HG03066 (cell line): ENCODE measurements at regions not wholly inside any gene's neighbourhood (a gene's known extent, or its start where the extent isn't known, plus 50 kb on each side); places are given as distances from the start of the nearest gene placed in this dataset.
A peak's percentile ranks its signal among the peaks of the same experiment; 100 is the strongest.

Source experiments
- ATAC-seq: cut with Tn5 transposase; IDR thresholded peaks from one replicate; pipeline ENCODE4 v1.9.1; 2021; ENCODE audit warnings: low read depth; ENCODE audit not compliant: unreplicated experiment

DNA sequence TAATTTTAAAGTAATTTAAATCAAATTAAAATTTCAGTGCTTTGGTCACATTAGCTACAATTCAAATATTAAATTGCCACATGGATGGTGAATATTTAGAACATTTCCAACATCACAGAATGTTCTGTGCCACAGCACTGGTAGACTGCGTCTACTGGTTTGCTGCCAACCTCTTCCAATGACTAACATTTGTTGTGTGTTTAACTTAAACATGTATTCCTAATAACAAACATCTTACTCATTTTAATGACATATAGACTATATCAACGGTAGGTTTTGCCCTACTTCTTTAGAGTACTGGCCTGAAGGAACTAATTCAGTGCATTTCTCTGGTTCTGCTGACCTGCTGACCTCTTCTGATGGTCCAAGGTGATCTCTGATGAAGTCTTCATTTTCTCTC is 157.6 kb downstream of the DCK start:
- no peak for ATAC-seq

DNA sequence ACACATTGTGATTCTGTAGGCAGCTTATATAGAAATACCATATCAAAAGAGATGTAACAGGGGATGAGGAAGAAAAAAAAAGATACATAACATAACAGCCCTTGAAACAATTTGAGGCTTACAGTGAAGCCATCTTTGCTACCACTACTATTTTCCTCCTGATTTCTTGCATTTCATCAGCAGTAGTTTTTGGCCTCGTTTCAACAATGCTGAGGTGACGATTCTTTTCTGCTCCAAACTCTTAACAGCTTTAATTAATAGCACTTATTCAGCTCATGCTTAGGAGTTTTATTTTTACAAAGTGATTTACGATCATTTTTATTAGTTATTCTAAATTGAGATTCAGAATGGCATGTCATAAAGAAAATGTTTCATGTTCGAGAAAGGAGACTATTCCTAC is 163.2 kb downstream of the DCK start:
- no peak for ATAC-seq

DNA sequence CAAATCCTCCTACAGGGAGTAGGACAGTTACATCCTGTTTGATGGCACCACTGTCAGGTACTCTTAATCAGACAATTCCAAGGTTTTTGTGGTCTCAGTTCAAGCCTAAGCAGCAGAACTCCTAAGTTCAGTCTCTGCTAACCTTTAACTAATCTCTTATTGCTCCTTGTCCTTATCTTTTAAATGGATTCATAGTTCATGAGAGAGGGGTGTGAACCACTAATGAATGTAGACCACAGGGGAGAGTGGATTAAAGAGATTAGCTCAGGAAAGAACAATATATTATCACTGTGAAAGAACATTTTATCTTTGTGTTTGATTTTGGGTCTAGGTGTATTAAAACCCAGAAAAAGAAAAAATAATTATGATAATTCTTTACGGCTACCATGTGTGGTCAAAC is 168.9 kb downstream of the DCK start:
- ATAC-seq = no peak

DNA sequence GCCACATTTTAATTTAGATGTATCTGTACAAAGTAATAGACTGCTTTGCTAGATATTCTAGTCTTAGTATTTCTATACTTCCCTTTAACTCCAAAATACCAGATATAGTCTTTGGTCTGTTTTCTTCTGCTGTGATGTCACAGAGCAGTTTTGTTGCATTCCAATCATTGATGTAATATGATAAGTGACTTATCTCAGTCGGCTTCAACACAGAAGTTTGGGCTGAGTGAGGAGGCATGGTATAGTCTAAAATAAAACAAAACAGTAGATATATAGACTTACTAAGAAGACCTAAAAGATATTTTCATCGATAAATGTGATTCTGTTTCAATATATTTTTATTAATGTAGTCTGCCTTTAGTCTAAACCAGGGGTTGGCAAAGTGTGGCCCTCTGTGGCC is 169.9 kb downstream of the DCK start:
- ATAC-seq = no peak

DNA sequence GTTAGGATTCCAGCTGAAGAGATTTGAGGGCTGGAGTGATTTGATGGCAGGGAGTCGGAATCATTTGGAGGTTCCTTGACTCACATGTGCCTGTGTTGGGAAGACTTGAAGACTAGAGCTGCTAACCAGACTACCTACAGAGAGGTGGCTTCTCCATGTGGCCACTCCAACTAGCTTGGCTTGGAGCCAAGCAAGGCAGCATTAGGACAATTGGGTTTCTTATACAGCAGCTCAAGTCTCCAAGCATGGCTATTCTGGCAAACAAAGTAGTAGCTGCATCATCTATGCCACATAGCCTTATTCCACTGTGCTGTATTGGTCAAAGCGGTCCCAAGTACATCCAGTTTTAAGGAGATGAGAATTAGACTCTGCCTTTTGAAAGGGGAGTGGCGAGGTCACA is 171.7 kb upstream of the SLC4A4 start:
- ATAC-seq = no peak

DNA sequence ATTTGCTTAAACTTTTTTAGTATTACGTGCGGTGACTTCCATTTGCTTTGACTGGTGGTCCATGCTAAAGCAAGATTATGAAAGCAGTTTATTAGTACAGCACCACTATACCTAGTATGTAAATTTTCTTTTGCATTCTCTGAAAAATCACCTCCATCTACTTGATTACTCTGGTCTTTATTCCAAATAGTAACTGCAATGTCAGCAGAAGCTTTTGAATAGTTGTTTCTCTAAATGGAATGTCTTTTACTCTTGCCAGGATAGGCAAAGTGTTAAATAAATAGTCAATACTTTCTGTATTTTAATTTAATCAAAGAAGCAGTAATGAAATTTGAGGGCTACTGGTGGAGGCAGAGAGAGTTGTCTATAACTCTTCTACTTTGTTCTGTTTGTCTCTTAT is 167.2 kb upstream of the SLC4A4 start:
- no peak for ATAC-seq

DNA sequence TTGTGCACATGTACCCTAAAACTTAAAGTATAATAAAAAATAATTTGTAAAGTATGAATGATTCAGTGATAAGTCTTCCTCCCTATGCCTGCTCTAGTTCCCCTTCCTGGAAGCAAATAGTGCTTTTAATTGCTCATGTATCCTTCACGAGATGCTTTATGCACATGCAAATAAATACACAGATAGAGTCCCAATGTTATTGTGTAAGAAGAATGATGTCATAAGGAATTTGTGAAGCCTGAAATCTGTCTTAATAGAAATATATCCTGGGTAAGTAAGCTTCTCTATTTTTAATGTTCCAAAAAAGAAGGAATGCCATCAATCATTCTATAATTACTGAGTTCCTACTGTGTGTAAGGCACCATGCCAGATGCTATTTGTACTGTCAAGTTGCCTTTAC is 157.5 kb upstream of the SLC4A4 start:
- ATAC-seq = no peak

DNA sequence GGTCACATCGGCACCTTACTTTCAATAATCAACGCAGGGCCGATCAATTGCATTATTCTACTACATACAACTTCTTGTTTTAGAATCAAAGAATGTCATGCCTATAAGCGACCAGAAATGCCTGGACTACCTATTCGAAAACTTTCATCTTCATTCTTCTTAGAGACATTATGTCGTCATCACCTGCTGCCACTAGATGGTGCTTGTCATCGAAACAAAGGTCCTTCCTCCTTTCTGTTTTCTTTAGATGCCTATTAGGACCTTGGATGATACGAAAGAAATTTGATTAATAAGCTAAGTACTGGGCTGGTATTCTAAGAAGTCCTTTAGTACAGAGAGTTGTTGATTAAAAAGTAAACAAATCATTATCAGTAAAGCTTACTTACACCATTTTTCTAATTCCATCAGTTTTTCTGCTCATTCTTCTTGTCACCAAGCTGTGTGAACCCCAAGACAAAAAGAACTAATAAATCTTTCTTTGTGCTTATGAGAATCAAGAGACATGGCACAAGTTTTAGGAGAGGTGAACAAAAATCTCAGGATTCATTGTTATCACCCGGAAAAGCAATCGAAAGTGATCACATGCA is 154.5 kb upstream of the SLC4A4 start:
- peak; percentile 53 for ATAC-seq

DNA sequence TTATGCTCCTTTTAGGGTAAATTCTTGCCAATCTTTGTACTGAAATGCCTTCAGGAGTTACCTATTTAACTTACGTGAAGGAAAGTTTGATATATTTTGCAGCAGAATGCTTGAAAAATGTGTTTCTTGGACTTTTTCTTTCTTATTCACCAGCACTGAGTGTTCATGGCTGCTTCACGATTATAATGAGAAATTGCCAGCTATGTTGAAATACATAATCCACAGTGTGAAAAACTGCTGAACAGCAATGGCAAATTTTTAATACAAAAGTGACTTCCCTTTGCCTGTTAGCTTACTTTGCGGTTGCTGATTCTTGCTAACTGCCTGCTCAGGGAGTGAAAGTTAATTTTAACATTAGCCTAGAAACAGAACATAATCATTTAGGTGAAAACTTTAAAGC is 153.8 kb upstream of the SLC4A4 start:
- ATAC-seq = no peak

DNA sequence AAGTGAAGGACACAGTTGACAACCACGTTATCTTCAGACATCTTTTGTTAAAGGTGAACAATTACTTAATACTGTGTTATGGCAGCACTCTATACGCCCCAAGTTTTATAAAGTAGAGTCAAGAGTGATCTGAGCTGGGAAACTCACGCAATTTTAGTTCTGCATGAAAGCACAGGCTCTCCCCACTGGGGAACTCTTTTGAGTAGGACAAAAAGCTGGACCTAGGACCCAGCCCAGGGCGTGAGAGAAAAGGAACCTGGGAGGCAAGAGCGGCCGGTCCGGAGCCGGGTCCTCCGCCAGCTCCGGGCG is 152.6 kb upstream of the SLC4A4 start:
- ATAC-seq = no peak

DNA sequence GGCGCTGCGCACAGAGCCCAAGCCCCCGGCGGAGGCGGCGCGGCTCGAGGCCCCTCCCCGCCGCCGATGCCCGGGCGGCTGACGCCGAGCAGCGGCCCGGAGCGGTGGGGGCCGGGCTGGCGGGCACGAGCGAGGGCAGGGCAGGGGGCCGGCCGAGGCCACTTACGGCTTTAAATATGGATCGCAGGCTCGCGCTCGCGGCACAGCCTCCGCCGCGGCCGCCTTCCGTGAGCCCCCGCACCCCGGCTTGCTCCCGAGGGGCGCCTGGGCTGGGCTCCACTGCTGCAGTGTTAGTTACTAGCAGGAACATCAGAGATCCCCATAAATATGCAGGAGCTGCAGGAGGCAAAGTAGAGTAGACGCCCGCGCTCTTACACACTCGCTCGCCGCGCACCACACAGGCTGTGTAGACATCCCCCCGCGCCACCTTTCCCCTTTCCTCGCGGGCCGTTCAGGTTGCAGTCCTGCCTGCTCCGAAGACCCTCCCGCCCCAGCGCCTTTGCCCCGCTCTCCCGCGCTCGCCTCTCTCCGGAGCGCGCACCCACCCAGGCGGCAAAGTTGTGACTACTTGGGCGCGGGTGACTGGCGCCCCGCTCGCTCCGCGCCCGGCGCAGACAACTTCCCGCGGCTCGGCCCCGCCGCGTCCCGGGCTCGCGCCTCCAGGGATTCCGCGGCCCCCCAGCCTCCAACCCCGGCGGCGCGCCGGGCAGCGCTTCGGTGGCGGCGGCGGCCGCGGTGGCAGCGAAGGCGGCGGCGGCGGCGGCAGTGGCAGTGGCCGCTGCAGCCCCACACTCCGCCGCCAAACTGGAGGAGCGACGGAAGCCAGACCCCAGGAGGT is 152.0 kb upstream of the SLC4A4 start:
- ATAC-seq = no peak

DNA sequence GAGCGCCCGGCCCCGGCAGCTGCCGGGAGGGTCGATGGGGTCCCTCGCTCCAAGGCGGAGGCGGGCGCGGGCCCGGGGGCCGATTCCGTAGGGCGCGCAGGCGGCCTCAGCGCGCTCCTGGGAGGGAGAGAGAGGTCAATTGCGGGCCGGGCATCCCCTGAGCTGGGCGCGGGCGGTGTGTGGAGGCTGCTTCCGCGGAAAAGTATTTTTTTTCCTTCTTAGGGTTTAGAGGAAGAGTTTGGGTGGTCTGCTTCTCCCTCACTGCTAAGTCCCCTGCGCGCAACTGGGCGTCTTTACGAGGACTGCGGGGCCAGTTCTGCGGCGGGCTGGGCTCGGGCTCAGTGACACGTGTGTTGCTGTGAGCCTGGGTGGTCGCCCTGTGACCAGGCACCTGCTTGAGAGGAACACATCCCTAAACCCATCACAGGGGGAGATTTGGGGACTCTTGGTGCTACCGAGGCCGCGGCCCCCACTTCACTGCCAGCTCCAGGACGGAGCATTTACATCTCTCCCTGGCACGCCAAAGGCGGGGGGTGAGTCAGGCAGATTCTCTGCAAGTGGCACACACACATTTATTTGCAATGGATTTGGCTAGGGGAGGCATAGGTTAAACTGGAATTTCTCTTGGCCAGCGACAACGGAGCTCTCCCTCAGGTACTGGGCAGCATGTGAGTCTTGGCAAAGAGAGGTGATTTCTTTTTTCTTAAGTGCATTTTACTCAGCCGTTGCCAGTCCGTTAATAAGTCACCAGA is 151.2 kb upstream of the SLC4A4 start:
- ATAC-seq = no peak

DNA sequence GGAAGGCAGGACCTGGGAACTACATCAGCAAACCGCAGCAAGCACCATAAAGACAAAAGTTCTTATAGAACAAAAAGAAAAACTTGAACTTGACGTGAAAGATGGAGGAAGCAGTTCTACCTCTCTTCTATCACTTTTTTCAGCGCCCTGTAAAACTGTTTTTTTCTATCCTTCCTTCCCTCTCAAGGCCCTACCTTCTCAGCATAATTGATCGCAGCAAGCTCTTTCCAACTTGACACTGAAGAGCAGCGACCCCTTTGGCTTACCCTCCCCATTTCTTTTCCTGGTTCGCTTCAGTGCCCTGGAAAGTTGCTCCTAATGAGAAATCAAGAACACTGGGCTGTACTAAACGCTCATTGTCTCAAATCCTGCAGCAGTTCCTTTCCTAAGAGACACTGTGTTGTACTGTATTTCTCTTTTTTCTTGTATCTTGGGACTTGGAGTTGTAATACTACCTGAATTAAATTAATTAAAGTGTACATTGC is 150.6 kb upstream of the SLC4A4 start:
- ATAC-seq = no peak

DNA sequence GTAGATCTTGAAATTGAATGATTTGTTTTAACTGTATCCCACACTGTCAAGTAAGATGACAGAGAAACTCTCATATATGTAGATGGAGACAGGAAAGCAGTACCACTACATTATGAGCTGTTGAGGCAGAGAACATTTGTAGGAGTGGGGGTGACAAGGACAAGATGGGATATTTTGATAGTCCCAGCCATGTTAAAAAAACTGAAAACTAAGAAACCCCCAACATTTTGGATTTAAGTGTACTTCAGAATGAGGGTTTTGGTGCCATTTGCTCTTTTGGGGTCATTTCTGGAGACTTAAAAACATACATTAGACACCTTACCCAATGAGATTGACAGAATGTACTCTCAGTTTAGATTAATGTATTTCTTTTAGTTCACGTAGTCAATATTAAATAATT is 149.9 kb upstream of the SLC4A4 start:
- no peak for ATAC-seq

DNA sequence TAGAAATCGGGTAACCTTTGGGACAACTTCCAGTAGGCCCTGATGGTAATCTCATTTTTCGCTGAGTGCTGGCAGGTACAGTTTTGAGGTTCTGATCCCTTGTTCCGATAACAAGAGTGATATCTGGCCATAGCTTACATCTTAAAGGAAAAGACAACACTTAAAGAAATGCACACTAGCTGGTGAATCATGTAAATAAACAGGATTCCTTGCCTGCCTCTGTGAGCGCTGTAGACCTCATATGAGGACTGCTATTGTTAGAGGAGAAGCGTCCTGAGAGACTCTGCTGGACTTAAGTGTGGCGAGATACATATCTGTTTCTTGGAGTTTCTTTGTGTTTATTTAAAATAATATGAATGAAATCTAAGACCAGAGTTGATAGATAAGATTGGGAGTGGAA is 149.3 kb upstream of the SLC4A4 start:
- ATAC-seq = no peak

DNA sequence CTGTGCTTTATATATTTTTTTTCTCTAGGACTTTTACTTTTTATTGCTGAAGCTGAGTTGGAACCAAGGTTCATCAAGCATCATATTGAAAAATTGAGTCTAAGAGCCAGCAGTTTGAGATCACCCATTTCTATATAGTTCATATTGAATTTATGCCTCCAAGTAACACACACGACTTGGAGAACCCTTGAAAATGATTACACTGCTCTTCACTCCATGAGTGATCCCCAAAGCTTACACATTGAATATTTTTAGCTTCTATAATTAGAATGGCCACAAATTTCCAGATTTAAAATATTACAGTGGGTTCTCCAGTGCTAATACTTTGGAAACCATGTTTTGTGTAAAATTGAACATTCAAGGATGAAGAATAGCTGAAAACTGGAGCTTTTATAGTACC is 144.4 kb upstream of the SLC4A4 start:
- no peak for ATAC-seq

DNA sequence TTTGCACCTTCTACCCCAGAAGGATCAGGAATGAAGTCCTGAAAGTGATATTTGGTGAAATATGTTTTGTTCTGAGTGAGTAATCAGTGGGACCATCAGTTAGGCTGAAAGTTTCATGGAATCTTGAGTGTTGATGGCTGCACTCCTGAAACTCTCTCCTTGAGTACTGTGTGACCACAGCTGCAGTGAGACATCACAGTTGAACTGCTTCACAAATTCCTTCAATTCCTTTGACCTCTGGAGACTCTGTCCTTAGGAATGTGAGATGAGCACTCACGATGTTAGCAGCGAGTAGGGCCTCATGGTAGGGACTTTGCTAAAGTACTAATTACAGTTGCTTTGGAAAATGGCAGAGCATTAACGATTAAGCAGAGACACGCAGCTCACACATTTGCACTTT is 142.9 kb upstream of the SLC4A4 start:
- ATAC-seq = no peak

DNA sequence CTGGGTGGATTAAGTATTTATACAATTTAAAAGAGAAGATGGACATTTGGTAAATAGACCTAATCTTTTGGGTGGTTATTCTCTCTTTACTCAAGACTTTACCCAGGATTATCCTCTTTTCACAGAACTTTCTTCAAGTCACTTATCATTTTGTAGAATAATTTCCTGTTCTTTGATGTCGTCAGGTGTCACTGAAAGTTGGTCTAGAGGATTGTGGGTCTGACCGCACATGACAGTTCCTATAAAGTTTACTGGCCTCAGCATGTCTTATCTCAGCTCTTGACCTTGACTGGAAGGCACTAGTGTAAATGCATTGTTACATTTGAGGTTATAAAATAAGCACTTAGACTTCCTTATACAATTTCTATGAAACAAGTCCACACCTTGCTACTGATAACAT is 139.9 kb upstream of the SLC4A4 start:
- ATAC-seq = no peak

DNA sequence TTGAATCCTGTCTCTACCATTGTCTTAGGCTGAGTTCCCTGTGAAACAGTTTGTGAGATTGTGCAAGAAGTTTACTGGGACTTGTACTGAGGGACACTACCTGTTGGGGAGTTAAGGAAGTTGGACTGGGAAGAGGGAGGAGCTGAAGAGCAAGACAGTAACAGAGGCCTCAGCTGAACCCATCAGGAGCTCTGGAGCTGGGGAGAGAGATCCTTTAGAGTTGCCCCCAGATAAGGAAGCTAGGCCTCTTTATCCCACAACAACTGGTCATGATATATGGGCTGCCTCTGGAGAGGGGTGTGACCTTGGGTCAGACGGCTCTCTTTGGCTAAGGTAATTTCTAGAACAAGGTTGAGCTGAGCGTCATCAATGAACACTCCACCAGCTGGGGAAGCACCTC is 137.8 kb upstream of the SLC4A4 start:
- no peak for ATAC-seq

DNA sequence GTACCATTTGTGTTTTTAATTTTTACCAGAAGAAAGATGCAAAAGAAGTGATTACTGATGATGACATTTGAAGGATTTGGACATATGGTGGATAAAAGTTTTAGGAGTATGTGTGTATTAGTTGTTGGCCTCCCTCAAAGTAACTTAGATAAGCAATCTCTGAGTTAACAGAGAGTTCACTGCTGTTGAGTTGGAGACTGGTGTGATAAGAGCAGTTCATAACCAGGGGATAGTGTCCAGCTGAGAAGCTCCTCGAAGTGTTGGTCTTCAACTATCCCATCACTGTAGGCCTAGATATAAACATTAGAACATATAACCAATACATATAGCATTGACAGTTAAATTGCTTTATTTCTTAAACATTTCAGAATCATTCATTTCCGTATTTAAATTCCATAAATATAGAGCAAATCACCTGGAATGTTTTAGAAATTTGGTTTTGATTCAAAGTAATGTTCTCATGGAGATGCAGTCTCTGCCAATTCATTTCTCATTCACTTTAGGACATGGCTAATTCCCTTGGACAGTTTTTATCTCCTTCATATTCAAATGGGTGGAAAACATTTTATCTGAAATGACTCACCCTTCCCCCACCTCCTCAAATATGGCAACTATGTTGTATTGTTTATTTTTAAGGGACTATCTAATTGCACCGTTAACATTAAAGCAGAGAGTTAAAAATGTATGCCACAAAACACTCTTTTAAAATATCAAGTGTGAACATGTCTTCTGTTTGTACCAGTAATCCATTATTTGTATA is 136.8 kb upstream of the SLC4A4 start:
- ATAC-seq = no peak

DNA sequence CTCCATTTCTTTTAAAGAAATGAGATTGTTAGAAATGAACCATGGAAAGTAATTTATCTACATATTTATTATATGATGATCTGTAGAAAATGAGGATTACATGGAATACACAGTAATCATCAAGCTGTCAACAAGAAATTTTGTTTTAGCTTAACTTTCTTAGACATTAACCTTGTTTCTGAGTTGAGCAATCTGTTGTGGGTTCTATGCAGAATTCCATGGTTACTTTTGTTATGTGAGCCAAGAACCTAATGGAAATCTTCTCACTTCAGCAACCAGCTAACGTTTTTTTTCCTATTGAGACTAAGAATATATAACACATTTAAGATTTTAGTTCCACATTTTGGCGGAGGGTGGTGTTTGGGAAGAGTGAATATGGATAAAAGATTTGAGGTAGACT is 136.1 kb upstream of the SLC4A4 start:
- ATAC-seq = no peak
